Colonic mucosa (tissue), 4 donors: ENCODE measurements at regions not wholly inside any gene's neighbourhood (a gene's known extent, or its start where the extent isn't known, plus 50 kb on each side); places are given as distances from the start of the nearest gene placed in this dataset.

Source experiments
- DNase-seq: peaks from one replicate; pipeline ENCODE4 v3.0.0-alpha.2; 2020
- H3K27ac ChIP-seq: fragments of 200-600 bp; one replicate; pipeline ENCODE4 v1.8.0; 2021
- H3K27me3 ChIP-seq: fragments of 200-600 bp; one replicate; pipeline ENCODE4 v1.8.0; 2021
- H3K36me3 ChIP-seq: fragments of 200-600 bp; one replicate; pipeline ENCODE4 v1.8.0; 2021
- H3K4me1 ChIP-seq: fragments of 200-600 bp; one replicate; pipeline ENCODE4 v1.8.0; 2021; ENCODE audit warnings: mild to moderate bottlenecking
- H3K4me3 ChIP-seq: fragments of 200-600 bp; one replicate; pipeline ENCODE4 v1.8.0; 2021
- H3K9ac ChIP-seq, 2 donors: one replicate each; pipeline ENCODE4 v1.7.0; 2013; ENCODE audit warnings: control low read depth in 2 of 2, low read depth in 2 of 2, low read length in 2 of 2
- H3K9me3 ChIP-seq: fragments of 200-600 bp; one replicate; pipeline ENCODE4 v1.8.0; 2021
- CTCF ChIP-seq: fragments of 200-600 bp; IDR thresholded peaks from one replicate; pipeline ENCODE4 v1.8.0; 2022; ENCODE audit warnings: antibody characterized with exemption, mild to moderate bottlenecking
- intact Hi-C: fragments of 100-400 bp; cut with DNase I; formaldehyde crosslinking; loops from one replicate; pipeline ENCODE4 v1.14.1; 2022
- donor health status: healthy.
- donor health status: DM: no; HTN: no; CAD: no.
- donor health status: DM: no; HTN: no; CAD: no.

- no peak for TF ChIP-seq CTCF
- Histone ChIP-seq H3K4me1 (no peaks in the 10 kb centered on the region), H3K9ac (no peak overlapping the region), H3K27ac (no peak overlapping the region), H3K9me3 (no peaks in the 10 kb centered on the region), H3K27me3 (peaks cover 59% of the 10 kb centered on the region), H3K36me3 (no peaks in the 10 kb centered on the region), H3K4me3 (no peak overlapping the region)
- intact Hi-C loops = no loop called here
- no peak for DNase-seq
Measured at GRCh38 chr11:43582863-43583462, 97.6 kb upstream of the HSD17B12 start.

- DNase-seq = no peak
- H3K27ac ChIP-seq = no peak overlapping the region
- no peaks in the 10 kb centered on the region for H3K9me3 ChIP-seq
- no peaks in the 10 kb centered on the region for H3K36me3 ChIP-seq
- no peak overlapping the region for H3K4me3 ChIP-seq
- H3K4me1 ChIP-seq = no peaks in the 10 kb centered on the region
- intact Hi-C loops = no loop called here
- H3K27me3 ChIP-seq = peaks cover 53% of the 10 kb centered on the region
- no peak overlapping the region for H3K9ac ChIP-seq
- no peak for TF ChIP-seq CTCF
Measured at GRCh38 chr11:43583548-43583947, 97.0 kb upstream of the HSD17B12 start.

GRCh38 chr11:43585877-43586608 is 94.5 kb upstream of the HSD17B12 start:
- H3K4me3 ChIP-seq = no peak overlapping the region
- intact Hi-C loops = no loop called here
- H3K4me1 ChIP-seq = no peaks in the 10 kb centered on the region
- no peaks in the 10 kb centered on the region for H3K9me3 ChIP-seq
- no peak overlapping the region for H3K9ac ChIP-seq
- H3K36me3 ChIP-seq = no peaks in the 10 kb centered on the region
- DNase-seq = no peak
- H3K27me3 ChIP-seq = peaks cover 28% of the 10 kb centered on the region
- no peak overlapping the region for H3K27ac ChIP-seq
- no peak for TF ChIP-seq CTCF

GRCh38 chr11:43589601-43590250 is 90.8 kb upstream of the HSD17B12 start:
- no peaks in the 10 kb centered on the region for H3K36me3 ChIP-seq
- H3K4me1 ChIP-seq = no peaks in the 10 kb centered on the region
- DNase-seq = no peak
- no peak overlapping the region for H3K27ac ChIP-seq
- H3K27me3 ChIP-seq = no peaks in the 10 kb centered on the region
- intact Hi-C loops = no loop called here
- no peak for TF ChIP-seq CTCF
- H3K9ac ChIP-seq = no peak overlapping the region
- H3K9me3 ChIP-seq = no peaks in the 10 kb centered on the region
- H3K4me3 ChIP-seq = no peak overlapping the region

GRCh38 chr11:43601511-43601910 is 79.0 kb upstream of the HSD17B12 start:
- TF ChIP-seq CTCF = no peak
- H3K27ac ChIP-seq = no peak overlapping the region
- no peaks in the 10 kb centered on the region for H3K9me3 ChIP-seq
- intact Hi-C loops = no loop called here
- no peak overlapping the region for H3K4me3 ChIP-seq
- H3K36me3 ChIP-seq = no peaks in the 10 kb centered on the region
- no peak for DNase-seq
- no peaks in the 10 kb centered on the region for H3K4me1 ChIP-seq
- no peak overlapping the region for H3K9ac ChIP-seq
- H3K27me3 ChIP-seq = no peaks in the 10 kb centered on the region
